ENCODE measurements at regions not wholly inside any gene's neighbourhood (a gene's known extent, or its start where the extent isn't known, plus 50 kb on each side); places are given as distances from the start of the nearest gene placed in this dataset.

GRCh38 chr16:79297296-79297695, 303.2 kb downstream of the MAF start:
- no peaks in the 10 kb centered on the region for H3K9me3 ChIP-seq
- H3K4me1 ChIP-seq, result no peaks in the 10 kb centered on the region
- WGBS, 2 donors, result 92 to 94% methylated on average over 9 of the region's 9 CpGs
- TF ChIP-seq EP300 (IDR thresholded peaks at IDR 0.05) (no peak), POLR2A (IDR thresholded peaks at IDR 0.05) (no peak), CTCF (IDR thresholded peaks at IDR 0.05) (no peak)
- H3K4me3 ChIP-seq, result no peak overlapping the region
- H3K27ac ChIP-seq, result no peak overlapping the region
- no peaks in the 10 kb centered on the region for H3K27me3 ChIP-seq
- DNase-seq (ENCODE audit: low spot score in 2 of 2), result no peak
- no peaks in the 10 kb centered on the region for H3K36me3 ChIP-seq

GRCh38 chr16:79296491-79296890, 304.0 kb downstream of the MAF start:
- Histone ChIP-seq H3K36me3 (no peaks in the 10 kb centered on the region), H3K4me3 (no peak overlapping the region), H3K27ac (no peak overlapping the region), H3K4me1 (no peaks in the 10 kb centered on the region), H3K9me3 (no peaks in the 10 kb centered on the region), H3K27me3 (no peaks in the 10 kb centered on the region)
- 80 to 85% methylated on average over 4 of the region's 4 CpGs for WGBS, 2 donors
- TF ChIP-seq POLR2A (IDR thresholded peaks at IDR 0.05), result no peak
- no peak for TF ChIP-seq CTCF (IDR thresholded peaks at IDR 0.05)
- TF ChIP-seq EP300 (IDR thresholded peaks at IDR 0.05), result no peak
- no peak for DNase-seq (ENCODE audit: low spot score in 2 of 2)

- Histone ChIP-seq H3K4me1 (no peaks in the 10 kb centered on the region), H3K36me3 (no peaks in the 10 kb centered on the region), H3K27ac (no peak overlapping the region), H3K4me3 (no peak overlapping the region), H3K27me3 (no peaks in the 10 kb centered on the region), H3K9me3 (no peaks in the 10 kb centered on the region)
- 81 to 95% methylated on average over 5 of the region's 5 CpGs for WGBS, 2 donors
- TF ChIP-seq POLR2A (IDR thresholded peaks at IDR 0.05) (no peak), EP300 (IDR thresholded peaks at IDR 0.05) (no peak), CTCF (IDR thresholded peaks at IDR 0.05) (no peak)
- DNase-seq (ENCODE audit: low spot score in 2 of 2), result no peak
These were observed 304.8 kb downstream of the MAF start for GRCh38 chr16:79295746-79296145.

GRCh38 chr16:79295162-79295561, 305.4 kb downstream of the MAF start:
- Histone ChIP-seq H3K27ac (no peak overlapping the region), H3K36me3 (no peaks in the 10 kb centered on the region), H3K4me3 (no peak overlapping the region), H3K27me3 (no peaks in the 10 kb centered on the region), H3K4me1 (no peaks in the 10 kb centered on the region), H3K9me3 (no peaks in the 10 kb centered on the region)
- WGBS, 2 donors, result 81 to 82% methylated on average over 8 of the region's 8 CpGs
- no peak for DNase-seq (ENCODE audit: low spot score in 2 of 2)
- TF ChIP-seq POLR2A (IDR thresholded peaks at IDR 0.05) (no peak), CTCF (IDR thresholded peaks at IDR 0.05) (no peak), EP300 (IDR thresholded peaks at IDR 0.05) (no peak)

GRCh38 chr16:79294568-79294967, 306.0 kb downstream of the MAF start:
- Histone ChIP-seq H3K4me1 (no peaks in the 10 kb centered on the region), H3K4me3 (no peak overlapping the region), H3K36me3 (no peaks in the 10 kb centered on the region), H3K9me3 (no peaks in the 10 kb centered on the region), H3K27me3 (no peaks in the 10 kb centered on the region), H3K27ac (no peak overlapping the region)
- WGBS, 2 donors, result 79 to 81% methylated on average over 2 of the region's 2 CpGs
- DNase-seq (ENCODE audit: low spot score in 2 of 2), result no peak
- TF ChIP-seq EP300 (IDR thresholded peaks at IDR 0.05), result no peak
- TF ChIP-seq POLR2A (IDR thresholded peaks at IDR 0.05), result no peak
- TF ChIP-seq CTCF (IDR thresholded peaks at IDR 0.05), result no peak

All from tibial nerve (tissue), 4 donors.